Lower leg skin (tissue), 4 donors: ENCODE measurements at regions not wholly inside any gene's neighbourhood (a gene's known extent, or its start where the extent isn't known, plus 50 kb on each side); places are given as distances from the start of the nearest gene placed in this dataset.

Experiments
- DNase-seq, 2 donors: peaks; one replicate each; pipeline ENCODE4 v3.0.0-alpha.2; 2019; ENCODE audit warnings: low spot score in 2 of 2
- H3K4me3 ChIP-seq: fragments of 200-600 bp; sonication (generic); 2 replicates; pipeline ENCODE4 v1.5.1; 2017; ENCODE audit warnings: mild to moderate bottlenecking, low read depth; ENCODE audit not compliant: poor library complexity, severe bottlenecking
- CTCF ChIP-seq, 3 donors: fragments of 450-650 bp; IDR thresholded peaks; one replicate each; pipeline ENCODE4 v1.5.1; 2016; ENCODE audit warnings: antibody characterized with exemption in 3 of 3, mild to moderate bottlenecking in 3 of 3, moderate library complexity in 2 of 3
- POLR2A ChIP-seq, 2 donors: fragments of 450-650 bp; IDR thresholded peaks; one replicate each; pipeline ENCODE4 v1.6.1; 2016 to 2017; ENCODE audit warnings: antibody characterized with exemption in 2 of 2, mild to moderate bottlenecking in 1 of 2, moderate library complexity in 1 of 2
- WGBS, 2 donors: methylation state at CpG; one replicate each; pipeline ENCODE4 v1.1.5; 2018; 5-methylcytosine and 5-hydroxymethylcytosine counted together
- intact Hi-C: fragments of 100-400 bp; cut with DNase I; formaldehyde crosslinking; loops from one replicate; pipeline ENCODE4 v1.15.0; 2023; ENCODE audit warnings: low total_unique reads

GRCh38 chr10:89153971-89154370, 53.1 kb downstream of the CH25H start:
- no peak for DNase-seq
- H3K4me3 ChIP-seq: no peak overlapping the region
- 70 to 88% methylated on average over 1 of the region's 1 CpG for WGBS, 2 donors
- intact Hi-C loops: no loop called here
- TF ChIP-seq CTCF (IDR thresholded peaks at IDR 0.05) (no peak), POLR2A (IDR thresholded peaks at IDR 0.05) (no peak)

GRCh38 chr10:89153116-89153515, 54.0 kb downstream of the CH25H start:
- no peak for TF ChIP-seq POLR2A (IDR thresholded peaks at IDR 0.05)
- TF ChIP-seq CTCF (IDR thresholded peaks at IDR 0.05): no peak
- 31 to 36% methylated on average over 3 of the region's 3 CpGs for WGBS, 2 donors
- no peak overlapping the region for H3K4me3 ChIP-seq
- no peak for DNase-seq
- intact Hi-C loops: no loop called here

GRCh38 chr10:89151857-89152256, 55.3 kb downstream of the CH25H start:
- WGBS, 2 donors: 46 to 53% methylated on average over 2 of the region's 2 CpGs
- intact Hi-C loops: no loop called here
- no peak for TF ChIP-seq CTCF (IDR thresholded peaks at IDR 0.05)
- TF ChIP-seq POLR2A (IDR thresholded peaks at IDR 0.05): no peak
- no peak for DNase-seq
- no peak overlapping the region for H3K4me3 ChIP-seq

GRCh38 chr10:89148061-89148460, 59.1 kb downstream of the CH25H start:
- intact Hi-C loops: no loop called here
- no peak for DNase-seq
- WGBS, 2 donors: 96 to 97% methylated on average over 5 of the region's 5 CpGs
- no peak overlapping the region for H3K4me3 ChIP-seq
- TF ChIP-seq CTCF (IDR thresholded peaks at IDR 0.05) (no peak), POLR2A (IDR thresholded peaks at IDR 0.05) (no peak)

GRCh38 chr10:89147256-89147655, 59.9 kb downstream of the CH25H start:
- peak in 1 of 2 donors; percentile 37 for DNase-seq
- TF ChIP-seq POLR2A (IDR thresholded peaks at IDR 0.05) (no peak), CTCF (IDR thresholded peaks at IDR 0.05) (no peak)
- 45 to 48% methylated on average over 2 of the region's 2 CpGs for WGBS, 2 donors
- H3K4me3 ChIP-seq: no peak overlapping the region
- intact Hi-C loops: no loop called here

GRCh38 chr10:89144836-89145235, 62.3 kb downstream of the CH25H start:
- WGBS, 2 donors: 65 to 79% methylated on average over 4 of the region's 4 CpGs
- no peak for DNase-seq
- no peak overlapping the region for H3K4me3 ChIP-seq
- TF ChIP-seq CTCF (IDR thresholded peaks at IDR 0.05) (no peak), POLR2A (IDR thresholded peaks at IDR 0.05) (no peak)
- intact Hi-C loops: no loop called here
